Progenitor cell of endocrine pancreas (in vitro differentiated cells): ENCODE measurements at regions not wholly inside any gene's neighbourhood (a gene's known extent, or its start where the extent isn't known, plus 50 kb on each side); places are given as distances from the start of the nearest gene placed in this dataset.

Experiments
- DNase-seq: peaks from one replicate; pipeline ENCODE4 v3.0.0; 2021; ENCODE audit warnings: low spot score; ENCODE audit not compliant: unreplicated experiment
- H3K27ac Mint-ChIP-seq: 2 replicates; pipeline ENCODE4 v1.8.0; 2021; ENCODE audit warnings: mild to moderate bottlenecking, moderate library complexity, mixed read lengths
- H3K27me3 Mint-ChIP-seq: 2 replicates; pipeline ENCODE4 v1.8.0; 2021; ENCODE audit warnings: mixed read lengths
- H3K36me3 Mint-ChIP-seq: 2 replicates; pipeline ENCODE4 v1.8.0; 2022; ENCODE audit warnings: mixed read lengths; ENCODE audit not compliant: insufficient read depth
- H3K4me1 Mint-ChIP-seq: 2 replicates; pipeline ENCODE4 v1.8.0; 2021; ENCODE audit warnings: low read depth, mixed read lengths
- H3K4me3 Mint-ChIP-seq: 2 replicates; pipeline ENCODE4 v1.8.0; 2021; ENCODE audit warnings: low read depth, mild to moderate bottlenecking, moderate library complexity, mixed read lengths
- H3K9me3 Mint-ChIP-seq: 2 replicates; pipeline ENCODE4 v1.8.0; 2021; ENCODE audit warnings: low read depth, mixed read lengths
- TF ChIP-seq, protein P1 (sequence below): fragments of 200-600 bp; sonication (generic); IDR thresholded peaks from one replicate; pipeline ENCODE4 v1.5.0; 2021; ENCODE audit warnings: antibody characterized with exemption, mild to moderate bottlenecking; ENCODE audit not compliant: unreplicated experiment

DNA sequence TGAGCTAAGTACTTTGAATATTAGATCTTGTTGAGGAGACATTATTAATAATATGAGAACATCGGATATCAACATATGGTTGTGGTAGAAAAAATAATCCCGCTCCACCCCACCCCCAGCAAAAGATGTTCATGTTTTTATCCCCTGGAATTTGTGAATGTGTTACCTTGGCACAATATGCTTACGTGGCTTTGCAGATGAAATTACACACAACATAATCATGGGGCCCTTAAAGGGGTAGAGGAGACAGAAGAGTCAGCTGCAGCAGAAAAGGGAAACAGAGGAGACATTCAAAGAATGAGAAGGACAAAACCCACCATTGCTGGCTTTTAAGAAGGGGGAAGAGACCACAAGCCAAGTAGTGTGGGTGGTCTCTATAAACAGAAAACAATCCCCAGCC, 104.1 kb downstream of the SEC16B start:
- Mint-ChIP-seq H3K4me3 (no peak overlapping the region), H3K9me3 (peaks cover 5% of the 10 kb centered on the region), H3K27ac (no peak overlapping the region), H3K27me3 (peaks cover 28% of the 10 kb centered on the region), H3K36me3 (no peaks in the 10 kb centered on the region), H3K4me1 (peaks cover 1% of the 10 kb centered on the region)
- TF ChIP-seq, protein P1, sequence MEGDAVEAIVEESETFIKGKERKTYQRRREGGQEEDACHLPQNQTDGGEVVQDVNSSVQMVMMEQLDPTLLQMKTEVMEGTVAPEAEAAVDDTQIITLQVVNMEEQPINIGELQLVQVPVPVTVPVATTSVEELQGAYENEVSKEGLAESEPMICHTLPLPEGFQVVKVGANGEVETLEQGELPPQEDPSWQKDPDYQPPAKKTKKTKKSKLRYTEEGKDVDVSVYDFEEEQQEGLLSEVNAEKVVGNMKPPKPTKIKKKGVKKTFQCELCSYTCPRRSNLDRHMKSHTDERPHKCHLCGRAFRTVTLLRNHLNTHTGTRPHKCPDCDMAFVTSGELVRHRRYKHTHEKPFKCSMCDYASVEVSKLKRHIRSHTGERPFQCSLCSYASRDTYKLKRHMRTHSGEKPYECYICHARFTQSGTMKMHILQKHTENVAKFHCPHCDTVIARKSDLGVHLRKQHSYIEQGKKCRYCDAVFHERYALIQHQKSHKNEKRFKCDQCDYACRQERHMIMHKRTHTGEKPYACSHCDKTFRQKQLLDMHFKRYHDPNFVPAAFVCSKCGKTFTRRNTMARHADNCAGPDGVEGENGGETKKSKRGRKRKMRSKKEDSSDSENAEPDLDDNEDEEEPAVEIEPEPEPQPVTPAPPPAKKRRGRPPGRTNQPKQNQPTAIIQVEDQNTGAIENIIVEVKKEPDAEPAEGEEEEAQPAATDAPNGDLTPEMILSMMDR: no peak
- no peak for DNase-seq

DNA sequence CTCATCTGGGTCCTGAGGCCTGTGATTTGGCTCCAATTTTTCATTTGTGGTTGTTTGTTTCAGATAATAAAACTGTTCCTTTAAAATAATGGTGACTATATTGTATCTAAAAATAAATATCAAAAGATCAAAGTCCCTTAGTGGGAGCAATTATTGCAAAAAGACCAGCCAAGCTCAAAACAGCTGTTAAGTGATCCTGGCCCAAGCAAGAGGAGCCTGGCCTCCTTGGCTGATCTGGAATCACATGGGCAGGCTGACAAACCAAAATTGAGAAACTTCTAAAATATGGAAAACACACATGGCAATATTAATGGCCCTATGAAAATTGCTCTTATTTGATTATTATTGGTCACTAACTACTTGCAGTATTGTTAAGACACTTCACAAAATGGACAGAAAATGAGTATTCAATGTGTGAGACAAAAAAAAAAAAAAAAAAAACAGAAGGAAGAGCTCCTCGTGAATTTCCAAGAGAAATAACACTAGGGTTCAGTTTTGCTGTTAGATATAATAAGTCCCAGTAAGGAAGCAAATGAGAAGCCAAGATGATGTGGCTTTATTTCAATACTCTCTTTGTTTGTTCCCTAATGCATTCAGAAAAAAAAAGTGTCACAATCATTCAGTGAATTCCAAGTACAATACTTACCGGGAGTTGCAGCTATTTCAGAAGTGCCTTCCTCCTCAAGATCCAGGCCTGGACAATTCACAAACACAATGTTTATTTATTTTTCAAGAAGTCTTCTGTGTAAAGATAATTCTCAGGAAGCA, 105.1 kb downstream of the SEC16B start:
- Mint-ChIP-seq H3K27me3 (peaks cover 19% of the 10 kb centered on the region), H3K27ac (no peak overlapping the region), H3K4me3 (no peak overlapping the region), H3K36me3 (no peaks in the 10 kb centered on the region), H3K4me1 (peaks cover 1% of the 10 kb centered on the region), H3K9me3 (peaks cover 5% of the 10 kb centered on the region)
- TF ChIP-seq, protein P1: no peak
- DNase-seq: no peak

GRCh38 chr1:177863796-177864195, 106.1 kb downstream of the SEC16B start:
- TF ChIP-seq, protein P1: no peak
- no peak for DNase-seq
- Mint-ChIP-seq H3K9me3 (peaks cover 5% of the 10 kb centered on the region), H3K27me3 (peaks cover 19% of the 10 kb centered on the region), H3K4me3 (no peak overlapping the region), H3K27ac (no peak overlapping the region), H3K4me1 (peaks cover 2% of the 10 kb centered on the region), H3K36me3 (no peaks in the 10 kb centered on the region)

- DNase-seq: no peak
- H3K4me3 Mint-ChIP-seq: no peak overlapping the region
- H3K27ac Mint-ChIP-seq: no peak overlapping the region
- no peaks in the 10 kb centered on the region for H3K36me3 Mint-ChIP-seq
- H3K4me1 Mint-ChIP-seq: peaks cover 2% of the 10 kb centered on the region
- peaks cover 25% of the 10 kb centered on the region for H3K27me3 Mint-ChIP-seq
- TF ChIP-seq, protein P1: no peak
- peaks cover 5% of the 10 kb centered on the region for H3K9me3 Mint-ChIP-seq
These were observed 106.9 kb downstream of the SEC16B start for GRCh38 chr1:177862916-177863315.

GRCh38 chr1:177859572-177859971, 110.3 kb downstream of the SEC16B start:
- peaks cover 5% of the 10 kb centered on the region for H3K9me3 Mint-ChIP-seq
- H3K4me3 Mint-ChIP-seq: no peak overlapping the region
- TF ChIP-seq, protein P1: no peak
- no peak overlapping the region for H3K27ac Mint-ChIP-seq
- no peaks in the 10 kb centered on the region for H3K36me3 Mint-ChIP-seq
- peaks cover 22% of the 10 kb centered on the region for H3K27me3 Mint-ChIP-seq
- no peak for DNase-seq
- peaks cover 1% of the 10 kb centered on the region for H3K4me1 Mint-ChIP-seq
